ENCODE measurements at regions not wholly inside any gene's neighbourhood (a gene's known extent, or its start where the extent isn't known, plus 50 kb on each side); places are given as distances from the start of the nearest gene placed in this dataset.

- TF ChIP-seq, protein P1, sequence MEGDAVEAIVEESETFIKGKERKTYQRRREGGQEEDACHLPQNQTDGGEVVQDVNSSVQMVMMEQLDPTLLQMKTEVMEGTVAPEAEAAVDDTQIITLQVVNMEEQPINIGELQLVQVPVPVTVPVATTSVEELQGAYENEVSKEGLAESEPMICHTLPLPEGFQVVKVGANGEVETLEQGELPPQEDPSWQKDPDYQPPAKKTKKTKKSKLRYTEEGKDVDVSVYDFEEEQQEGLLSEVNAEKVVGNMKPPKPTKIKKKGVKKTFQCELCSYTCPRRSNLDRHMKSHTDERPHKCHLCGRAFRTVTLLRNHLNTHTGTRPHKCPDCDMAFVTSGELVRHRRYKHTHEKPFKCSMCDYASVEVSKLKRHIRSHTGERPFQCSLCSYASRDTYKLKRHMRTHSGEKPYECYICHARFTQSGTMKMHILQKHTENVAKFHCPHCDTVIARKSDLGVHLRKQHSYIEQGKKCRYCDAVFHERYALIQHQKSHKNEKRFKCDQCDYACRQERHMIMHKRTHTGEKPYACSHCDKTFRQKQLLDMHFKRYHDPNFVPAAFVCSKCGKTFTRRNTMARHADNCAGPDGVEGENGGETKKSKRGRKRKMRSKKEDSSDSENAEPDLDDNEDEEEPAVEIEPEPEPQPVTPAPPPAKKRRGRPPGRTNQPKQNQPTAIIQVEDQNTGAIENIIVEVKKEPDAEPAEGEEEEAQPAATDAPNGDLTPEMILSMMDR (IDR thresholded peaks at IDR 0.05; ENCODE audit: control extremely low read depth, extremely low read depth, low read depth, missing control alignments), result no peak
- ChIA-PET POLR2A (no interaction called here), CTCF (interaction anchor here (0.7 kb wide), 1 partner anchor 10 kb away, joined by 3 read pairs; no protein-coding TSS in a partner anchor)
- no peak for DNase-seq (ENCODE audit: extremely low spot score)
These were observed 89.7 kb upstream of the ESRRG start for GRCh38 chr1:216812966-216813365.

- DNase-seq (ENCODE audit: extremely low spot score), result no peak
- TF ChIP-seq, protein P1 (IDR thresholded peaks at IDR 0.05; ENCODE audit: control extremely low read depth, extremely low read depth, low read depth, missing control alignments), result no peak
- CTCF ChIA-PET, result interaction anchor here (1.3 kb wide), 1 partner anchor 18 kb away, joined by 5 read pairs; no protein-coding TSS in a partner anchor
- POLR2A ChIA-PET, result no interaction called here
These were observed 86.4 kb upstream of the ESRRG start for GRCh38 chr1:216809649-216810048.

- ChIA-PET POLR2A (no interaction called here), CTCF (interaction anchor here (1.2 to 1.4 kb wide), 2 partner anchors 15 to 32 kb away, joined by 3 to 4 read pairs; no protein-coding TSS in a partner anchor)
- no peak for DNase-seq (ENCODE audit: extremely low spot score)
- TF ChIP-seq, protein P1 (IDR thresholded peaks at IDR 0.05; ENCODE audit: control extremely low read depth, extremely low read depth, low read depth, missing control alignments), result no peak
These were observed 84.5 kb upstream of the ESRRG start for GRCh38 chr1:216807696-216808095.

DNA sequence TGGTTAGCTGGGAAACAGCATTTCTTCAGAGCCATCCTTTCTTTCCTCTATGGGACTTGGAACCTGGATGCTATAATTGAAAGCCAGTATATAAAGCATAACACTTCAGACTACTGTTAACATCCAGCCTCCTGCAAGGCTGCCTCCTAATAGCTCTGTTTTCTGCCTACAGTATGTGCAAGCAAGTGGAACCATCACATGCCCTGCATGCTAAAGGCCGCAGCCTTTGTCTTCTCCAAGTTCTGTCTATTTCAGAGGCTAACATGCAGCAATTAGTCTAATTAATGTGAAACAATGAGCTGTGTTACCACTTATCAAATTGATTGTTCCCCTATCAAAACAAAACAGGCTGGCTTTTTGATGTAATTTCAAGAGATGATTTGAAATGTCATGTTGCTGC is 82.7 kb upstream of the ESRRG start:
- TF ChIP-seq, protein P1 (IDR thresholded peaks at IDR 0.05; ENCODE audit: control extremely low read depth, extremely low read depth, low read depth, missing control alignments), result no peak
- CTCF ChIA-PET, result interaction anchor here (0.9 kb wide), 1 partner anchor 12 kb away, joined by 3 read pairs; no protein-coding TSS in a partner anchor
- POLR2A ChIA-PET, result no interaction called here
- DNase-seq (ENCODE audit: extremely low spot score), result no peak

DNA sequence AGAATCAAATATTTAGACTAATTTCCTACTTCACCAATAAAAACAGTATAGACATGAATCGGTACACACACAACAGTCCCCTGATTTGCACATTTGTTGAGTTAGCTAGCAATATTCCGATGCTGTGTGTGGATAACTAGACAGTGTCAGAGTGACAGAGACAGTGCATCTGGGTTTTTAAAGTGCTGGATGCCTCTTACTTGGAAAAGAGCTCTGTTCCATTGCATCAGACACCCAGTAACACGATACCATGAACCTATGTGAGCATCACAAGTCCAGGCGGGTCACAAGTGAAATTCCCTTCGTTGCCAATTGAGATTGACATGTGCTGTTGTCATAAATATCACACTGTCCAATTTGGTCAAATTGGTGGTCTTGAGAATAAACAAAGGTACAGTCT is 82.0 kb upstream of the ESRRG start:
- TF ChIP-seq, protein P1 (IDR thresholded peaks at IDR 0.05; ENCODE audit: control extremely low read depth, extremely low read depth, low read depth, missing control alignments), result no peak
- ChIA-PET POLR2A (no interaction called here), CTCF (no interaction called here)
- DNase-seq (ENCODE audit: extremely low spot score), result no peak

DNA sequence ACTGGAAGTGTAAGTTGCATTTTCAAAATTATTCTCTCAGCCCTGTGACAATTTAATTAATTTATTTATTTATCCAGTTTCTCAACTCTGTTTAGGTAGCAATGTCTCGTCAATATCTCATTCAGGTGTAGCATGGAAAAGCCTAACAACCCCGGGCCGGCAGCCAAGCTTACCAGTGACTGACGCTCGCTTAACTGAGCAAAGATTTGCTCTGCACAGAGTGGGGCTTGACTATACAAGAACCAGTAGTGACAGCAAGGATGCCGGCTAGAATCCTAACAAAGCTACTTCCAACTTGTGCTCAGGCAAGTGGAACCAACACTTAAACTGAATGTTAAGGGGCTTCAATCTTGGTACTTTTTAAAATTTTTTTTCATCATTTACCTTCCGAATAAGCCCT is 80.9 kb upstream of the ESRRG start:
- no peak for DNase-seq (ENCODE audit: extremely low spot score)
- TF ChIP-seq, protein P1 (IDR thresholded peaks at IDR 0.05; ENCODE audit: control extremely low read depth, extremely low read depth, low read depth, missing control alignments), result no peak
- POLR2A ChIA-PET, result no interaction called here
- CTCF ChIA-PET, result no interaction called here

GRCh38 chr1:216794586-216794985 is 71.4 kb upstream of the ESRRG start:
- POLR2A ChIA-PET, result no interaction called here
- no peak for DNase-seq (ENCODE audit: extremely low spot score)
- CTCF ChIA-PET, result interaction anchor here (1.0 kb wide), 1 partner anchor 539 kb away, joined by 3 read pairs; no protein-coding TSS in a partner anchor
- TF ChIP-seq, protein P1 (IDR thresholded peaks at IDR 0.05; ENCODE audit: control extremely low read depth, extremely low read depth, low read depth, missing control alignments), result no peak

All from GM10248 (cell line).